ENCODE measurements at regions not wholly inside any gene's neighbourhood (a gene's known extent, or its start where the extent isn't known, plus 50 kb on each side); places are given as distances from the start of the nearest gene placed in this dataset.

DNA sequence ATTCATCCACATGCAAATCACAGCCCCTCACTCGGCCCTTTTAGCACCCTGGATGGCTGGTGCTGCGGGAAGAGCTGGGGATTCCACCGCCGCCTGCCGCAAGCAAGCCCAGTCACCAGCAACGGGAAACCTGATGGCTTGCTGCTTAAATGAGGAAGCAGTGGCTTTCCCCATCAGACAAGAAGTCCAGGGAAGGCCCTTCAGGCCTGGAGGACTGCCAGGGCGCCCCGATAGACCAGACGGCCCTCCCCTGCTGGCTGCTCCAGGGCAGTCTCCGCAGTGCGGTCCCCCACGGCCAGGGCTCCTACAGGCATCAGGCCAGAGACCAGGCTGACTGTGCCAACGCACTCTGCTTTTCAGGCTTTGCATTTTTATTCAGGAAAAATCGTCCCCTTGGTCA lies 439.1 kb downstream of the EIPR1 start:
- Histone ChIP-seq H3K27ac (ENCODE audit: low read depth, low read length) (no peak overlapping the region), H3K36me3 (ENCODE audit: insufficient read depth, low read length) (no peaks in the 10 kb centered on the region), H3K4me2 (ENCODE audit: insufficient read depth, low read length) (no peak overlapping the region), H2AFZ (ENCODE audit: low read length) (no peak overlapping the region), H3K27me3 (ENCODE audit: insufficient read depth, low read length) (no peaks in the 10 kb centered on the region), H3K4me1 (ENCODE audit: insufficient read depth, low read length) (no peaks in the 10 kb centered on the region), H3K79me2 (ENCODE audit: insufficient read depth, low read length) (no peaks in the 10 kb centered on the region), H4K20me1 (ENCODE audit: insufficient read depth, low read length) (no peaks in the 10 kb centered on the region), H3K9me3 (ENCODE audit: low read depth, low read length) (no peaks in the 10 kb centered on the region), H3K4me3 (ENCODE audit: insufficient read depth, low read length) (no peak overlapping the region)
- DNase-seq (ENCODE audit: insufficient read length, low spot score, missing footprints), result no peak
- no peak for TF ChIP-seq CTCF (IDR thresholded peaks at IDR 0.05; ENCODE audit: extremely low read depth, low read depth, low read length)

DNA sequence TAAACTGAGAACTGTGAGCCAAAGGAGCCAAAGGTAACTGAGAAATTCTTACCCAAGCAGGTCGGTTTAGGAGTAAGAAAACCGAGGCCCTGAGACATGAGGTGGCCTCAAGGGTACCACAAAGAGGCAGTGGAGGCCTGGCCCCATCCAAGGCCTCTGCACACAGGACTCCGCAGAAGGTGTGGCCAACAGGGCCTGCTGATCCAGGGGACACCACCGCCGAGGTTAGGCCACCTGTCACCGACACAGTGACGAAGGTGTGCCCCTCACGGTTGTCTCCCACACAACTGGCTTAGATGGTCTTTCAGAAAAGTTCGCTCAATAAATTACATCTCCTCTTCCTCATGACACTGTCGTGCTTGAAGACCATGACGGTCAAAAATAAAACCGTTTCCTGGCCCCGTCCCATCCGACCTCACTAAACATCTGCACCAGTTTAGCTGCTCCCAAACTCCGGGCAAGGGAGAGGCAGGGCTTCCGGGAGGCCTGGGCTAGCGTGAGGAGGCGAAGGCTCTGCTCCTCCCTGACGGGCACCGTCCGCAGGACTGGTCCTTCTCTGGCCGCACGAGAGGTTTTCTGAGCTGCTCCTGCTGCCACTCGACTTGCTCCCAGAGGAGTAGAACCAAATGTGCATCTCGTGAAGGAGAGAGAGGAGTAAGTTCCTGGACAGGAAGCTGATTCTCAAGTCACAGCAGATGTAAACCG lies 442.0 kb downstream of the EIPR1 start:
- DNase-seq (ENCODE audit: insufficient read length, low spot score, missing footprints), result no peak
- no peak for TF ChIP-seq CTCF (IDR thresholded peaks at IDR 0.05; ENCODE audit: extremely low read depth, low read depth, low read length)
- Histone ChIP-seq H3K79me2 (ENCODE audit: insufficient read depth, low read length) (no peaks in the 10 kb centered on the region), H3K36me3 (ENCODE audit: insufficient read depth, low read length) (no peaks in the 10 kb centered on the region), H4K20me1 (ENCODE audit: insufficient read depth, low read length) (no peaks in the 10 kb centered on the region), H3K4me2 (ENCODE audit: insufficient read depth, low read length) (no peak overlapping the region), H3K4me3 (ENCODE audit: insufficient read depth, low read length) (no peak overlapping the region), H3K27ac (ENCODE audit: low read depth, low read length) (no peak overlapping the region), H3K4me1 (ENCODE audit: insufficient read depth, low read length) (no peaks in the 10 kb centered on the region), H2AFZ (ENCODE audit: low read length) (no peak overlapping the region), H3K27me3 (ENCODE audit: insufficient read depth, low read length) (no peaks in the 10 kb centered on the region), H3K9me3 (ENCODE audit: low read depth, low read length) (no peaks in the 10 kb centered on the region)

DNA sequence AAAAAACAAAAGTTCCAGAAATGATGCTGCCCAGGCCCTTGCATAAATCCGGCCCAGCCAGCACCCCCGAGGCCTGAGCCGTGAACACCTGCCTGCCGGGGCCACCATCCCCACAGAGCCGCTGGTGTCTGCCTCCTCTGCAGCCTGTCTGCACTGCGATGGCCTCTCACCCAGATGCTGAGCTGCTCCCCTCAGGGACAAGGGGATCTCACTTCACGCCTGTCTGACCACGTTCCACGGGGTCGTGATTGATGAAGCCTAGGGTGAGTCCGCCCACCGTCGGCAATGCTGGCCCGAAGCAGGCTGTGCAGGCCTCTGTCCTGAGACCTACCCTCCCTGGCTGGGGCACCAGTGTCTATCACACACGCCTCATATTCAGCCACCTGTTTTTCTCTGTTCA lies 444.2 kb downstream of the EIPR1 start:
- TF ChIP-seq CTCF (IDR thresholded peaks at IDR 0.05; ENCODE audit: extremely low read depth, low read depth, low read length), result no peak
- Histone ChIP-seq H3K4me2 (ENCODE audit: insufficient read depth, low read length) (no peak overlapping the region), H4K20me1 (ENCODE audit: insufficient read depth, low read length) (no peaks in the 10 kb centered on the region), H3K79me2 (ENCODE audit: insufficient read depth, low read length) (no peaks in the 10 kb centered on the region), H3K36me3 (ENCODE audit: insufficient read depth, low read length) (no peaks in the 10 kb centered on the region), H3K27me3 (ENCODE audit: insufficient read depth, low read length) (no peaks in the 10 kb centered on the region), H3K27ac (ENCODE audit: low read depth, low read length) (no peak overlapping the region), H3K9me3 (ENCODE audit: low read depth, low read length) (no peaks in the 10 kb centered on the region), H2AFZ (ENCODE audit: low read length) (no peak overlapping the region), H3K4me3 (ENCODE audit: insufficient read depth, low read length) (no peak overlapping the region), H3K4me1 (ENCODE audit: insufficient read depth, low read length) (no peaks in the 10 kb centered on the region)
- DNase-seq (ENCODE audit: insufficient read length, low spot score, missing footprints), result no peak

GRCh38 chr2:2932692-2933305 lies 444.8 kb downstream of the EIPR1 start:
- H3K36me3 ChIP-seq (ENCODE audit: insufficient read depth, low read length), result no peaks in the 10 kb centered on the region

More at GRCh38 chr2:2932692-2933305, 444.8 kb downstream of the EIPR1 start:
- H4K20me1 ChIP-seq (ENCODE audit: insufficient read depth, low read length), result no peaks in the 10 kb centered on the region
- H3K4me2 ChIP-seq (ENCODE audit: insufficient read depth, low read length), result no peak overlapping the region
- TF ChIP-seq CTCF (IDR thresholded peaks at IDR 0.05; ENCODE audit: extremely low read depth, low read depth, low read length), result no peak
- no peaks in the 10 kb centered on the region for H3K79me2 ChIP-seq (ENCODE audit: insufficient read depth, low read length)
- H2AFZ ChIP-seq (ENCODE audit: low read length), result no peak overlapping the region
- H3K4me3 ChIP-seq (ENCODE audit: insufficient read depth, low read length), result no peak overlapping the region
- no peaks in the 10 kb centered on the region for H3K27me3 ChIP-seq (ENCODE audit: insufficient read depth, low read length)
- no peak for DNase-seq (ENCODE audit: insufficient read length, low spot score, missing footprints)
- no peaks in the 10 kb centered on the region for H3K9me3 ChIP-seq (ENCODE audit: low read depth, low read length)
- no peaks in the 10 kb centered on the region for H3K4me1 ChIP-seq (ENCODE audit: insufficient read depth, low read length)
- H3K27ac ChIP-seq (ENCODE audit: low read depth, low read length), result no peak overlapping the region

Data from osteoblast (primary cell).